ENCODE measurements at regions not wholly inside any gene's neighbourhood (a gene's known extent, or its start where the extent isn't known, plus 50 kb on each side); places are given as distances from the start of the nearest gene placed in this dataset.
A peak's percentile ranks its signal among the peaks of the same experiment; 100 is the strongest.

DNA sequence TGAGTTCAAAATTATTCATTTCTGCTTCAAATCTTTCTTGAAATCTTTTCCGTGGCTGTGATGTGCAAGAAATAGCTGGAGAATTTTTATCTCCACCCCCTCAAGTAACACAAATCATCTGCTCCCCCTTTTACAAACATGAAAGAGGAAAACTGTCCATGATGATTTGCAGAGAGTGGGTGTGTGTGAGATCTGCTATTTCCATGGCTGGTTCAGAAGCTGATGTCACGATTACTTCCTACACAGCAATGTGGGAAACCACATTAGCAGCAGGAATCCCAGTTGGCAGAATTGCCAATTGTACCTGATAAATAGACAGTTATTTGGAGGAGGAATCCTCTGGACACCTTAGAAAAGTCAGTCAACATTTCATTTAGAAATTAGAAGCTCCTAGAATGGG, 75.2 kb upstream of the GRM7 start:
- H3K4me1 ChIP-seq (ENCODE audit: control insufficient read depth in 2 of 2, insufficient read depth in 1 of 2, low read depth in 1 of 2, low read length in 2 of 2), result no peaks in the 10 kb centered on the region
- H3K14ac ChIP-seq (ENCODE audit: low read length), result no peak overlapping the region
- H2AK5ac ChIP-seq (ENCODE audit: low read depth, low read length), result no peak overlapping the region
- H2BK15ac ChIP-seq (ENCODE audit: low read length), result no peak overlapping the region
- H3K9ac ChIP-seq (ENCODE audit: low read depth, low read length, poor library complexity), result no peak overlapping the region
- H3K4me3 ChIP-seq (ENCODE audit: low read length in 2 of 2), result no peak overlapping the region
- H3K27me3 ChIP-seq (ENCODE audit: control insufficient read depth in 3 of 3, insufficient read depth in 3 of 3, low read depth in 1 of 3, low read length in 3 of 3), result no peaks in the 10 kb centered on the region
- no CpG with 5 or more reads among the region's 2 CpGs for WGBS, 2 donors (ENCODE audit: extremely low coverage in 2 of 2, insufficient read length in 2 of 2, insufficient replicate concordance in 1 of 2)
- no peak overlapping the region for H3K27ac ChIP-seq (replicated peaks; ENCODE audit: low read length)
- H3K9me3 ChIP-seq (replicated peaks in 1 of 2; ENCODE audit: control insufficient read depth in 2 of 2, insufficient read depth in 1 of 2, low read depth in 1 of 2, low read length in 2 of 2), result no peaks in the 10 kb centered on the region
- no peaks in the 10 kb centered on the region for H3K36me3 ChIP-seq (replicated peaks in 1 of 2; ENCODE audit: control insufficient read depth in 2 of 2, insufficient read depth in 2 of 2, low read length in 2 of 2)
- no peak overlapping the region for H3K4ac ChIP-seq (ENCODE audit: low read length)
- H3K79me1 ChIP-seq (ENCODE audit: low read depth, low read length), result no peaks in the 10 kb centered on the region
- no peak for DNase-seq (ENCODE audit: low spot score)
- no peak overlapping the region for H4K8ac ChIP-seq (ENCODE audit: low read depth, low read length)
- no peak overlapping the region for H2BK5ac ChIP-seq (ENCODE audit: low read length)
- H3K18ac ChIP-seq (ENCODE audit: low read length), result no peak overlapping the region
- H3K23ac ChIP-seq (ENCODE audit: low read depth, low read length, poor library complexity), result no peak overlapping the region
- no peak overlapping the region for H2BK120ac ChIP-seq (ENCODE audit: low read depth, low read length)
- no peak overlapping the region for H3K4me2 ChIP-seq (ENCODE audit: insufficient read depth, low read length, poor library complexity, severe bottlenecking)
- H2AFZ ChIP-seq (ENCODE audit: low read length), result no peak overlapping the region
- no peak overlapping the region for H2BK12ac ChIP-seq (ENCODE audit: low read length)
- no peak overlapping the region for H4K91ac ChIP-seq (ENCODE audit: low read depth, low read length, poor library complexity)

DNA sequence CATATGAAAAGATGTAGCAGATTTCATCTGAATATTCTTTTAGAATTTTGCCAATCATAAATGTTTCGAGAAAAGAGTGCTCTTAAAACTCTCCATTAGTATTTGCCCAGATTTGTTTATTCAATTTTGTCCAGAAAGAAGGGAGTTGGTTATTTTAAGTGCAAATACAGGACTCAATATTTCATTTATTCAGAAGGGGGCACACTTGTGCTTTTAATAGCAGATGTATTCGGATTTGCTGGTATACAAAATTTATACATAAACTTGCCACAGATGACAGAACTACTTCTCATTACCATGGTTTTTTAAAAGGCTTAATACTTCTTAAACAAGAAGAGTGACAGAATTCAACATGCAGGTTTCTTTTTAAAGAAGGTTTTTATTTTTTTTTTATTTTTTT, 69.8 kb upstream of the GRM7 start:
- Histone ChIP-seq H2BK5ac (ENCODE audit: low read length) (no peak overlapping the region), H2BK15ac (ENCODE audit: low read length) (no peak overlapping the region), H3K4me1 (ENCODE audit: control insufficient read depth in 2 of 2, insufficient read depth in 1 of 2, low read depth in 1 of 2, low read length in 2 of 2) (no peaks in the 10 kb centered on the region), H3K79me1 (ENCODE audit: low read depth, low read length) (no peaks in the 10 kb centered on the region), H2AFZ (ENCODE audit: low read length) (no peak overlapping the region), H3K18ac (ENCODE audit: low read length) (no peak overlapping the region), H3K27ac (replicated peaks; ENCODE audit: low read length) (no peak overlapping the region), H2AK5ac (ENCODE audit: low read depth, low read length) (no peak overlapping the region), H3K4ac (ENCODE audit: low read length) (no peak overlapping the region), H3K36me3 (replicated peaks in 1 of 2; ENCODE audit: control insufficient read depth in 2 of 2, insufficient read depth in 2 of 2, low read length in 2 of 2) (no peaks in the 10 kb centered on the region), H3K23ac (ENCODE audit: low read depth, low read length, poor library complexity) (no peak overlapping the region), H2BK12ac (ENCODE audit: low read length) (no peak overlapping the region), H3K9ac (ENCODE audit: low read depth, low read length, poor library complexity) (no peak overlapping the region), H4K8ac (ENCODE audit: low read depth, low read length) (no peak overlapping the region), H3K27me3 (ENCODE audit: control insufficient read depth in 3 of 3, insufficient read depth in 3 of 3, low read depth in 1 of 3, low read length in 3 of 3) (no peaks in the 10 kb centered on the region), H3K14ac (ENCODE audit: low read length) (no peak overlapping the region), H4K91ac (ENCODE audit: low read depth, low read length, poor library complexity) (no peak overlapping the region), H3K4me2 (ENCODE audit: insufficient read depth, low read length, poor library complexity, severe bottlenecking) (no peak overlapping the region), H3K9me3 (replicated peaks in 1 of 2; ENCODE audit: control insufficient read depth in 2 of 2, insufficient read depth in 1 of 2, low read depth in 1 of 2, low read length in 2 of 2) (no peaks in the 10 kb centered on the region), H3K4me3 (ENCODE audit: low read length in 2 of 2) (no peak overlapping the region), H2BK120ac (ENCODE audit: low read depth, low read length) (no peak overlapping the region)
- no CpG with 5 or more reads among the region's 2 CpGs for WGBS, 2 donors (ENCODE audit: extremely low coverage in 2 of 2, insufficient read length in 2 of 2, insufficient replicate concordance in 1 of 2)
- no peak for DNase-seq (ENCODE audit: low spot score)

- Histone ChIP-seq H3K36me3 (replicated peaks in 1 of 2; ENCODE audit: control insufficient read depth in 2 of 2, insufficient read depth in 2 of 2, low read length in 2 of 2) (no peaks in the 10 kb centered on the region), H2BK120ac (ENCODE audit: low read depth, low read length) (no peak overlapping the region), H3K18ac (ENCODE audit: low read length) (no peak overlapping the region), H3K4me1 (ENCODE audit: control insufficient read depth in 2 of 2, insufficient read depth in 1 of 2, low read depth in 1 of 2, low read length in 2 of 2) (no peaks in the 10 kb centered on the region), H3K79me1 (ENCODE audit: low read depth, low read length) (no peaks in the 10 kb centered on the region), H2AK5ac (ENCODE audit: low read depth, low read length) (no peak overlapping the region), H3K14ac (ENCODE audit: low read length) (no peak overlapping the region), H3K4me2 (ENCODE audit: insufficient read depth, low read length, poor library complexity, severe bottlenecking) (no peak overlapping the region), H3K4me3 (ENCODE audit: low read length in 2 of 2) (no peak overlapping the region), H3K27me3 (ENCODE audit: control insufficient read depth in 3 of 3, insufficient read depth in 3 of 3, low read depth in 1 of 3, low read length in 3 of 3) (no peaks in the 10 kb centered on the region), H3K23ac (ENCODE audit: low read depth, low read length, poor library complexity) (no peak overlapping the region), H4K8ac (ENCODE audit: low read depth, low read length) (no peak overlapping the region), H3K9me3 (replicated peaks in 1 of 2; ENCODE audit: control insufficient read depth in 2 of 2, insufficient read depth in 1 of 2, low read depth in 1 of 2, low read length in 2 of 2) (no peaks in the 10 kb centered on the region), H3K9ac (ENCODE audit: low read depth, low read length, poor library complexity) (no peak overlapping the region), H3K4ac (ENCODE audit: low read length) (no peak overlapping the region), H2AFZ (ENCODE audit: low read length) (no peak overlapping the region), H2BK15ac (ENCODE audit: low read length) (no peak overlapping the region), H2BK12ac (ENCODE audit: low read length) (peak overlapping the region; percentile 10), H2BK5ac (ENCODE audit: low read length) (no peak overlapping the region), H4K91ac (ENCODE audit: low read depth, low read length, poor library complexity) (no peak overlapping the region), H3K27ac (replicated peaks; ENCODE audit: low read length) (no peak overlapping the region)
- DNase-seq (ENCODE audit: low spot score), result peak; percentile 3
- no CpG with 5 or more reads among the region's 6 CpGs for WGBS, 2 donors (ENCODE audit: extremely low coverage in 2 of 2, insufficient read length in 2 of 2, insufficient replicate concordance in 1 of 2)
Observed at GRCh38 chr3:6799264-6799915, 61.5 kb upstream of the GRM7 start.

GRCh38 chr3:6803619-6804018, 57.3 kb upstream of the GRM7 start:
- no peak overlapping the region for H4K8ac ChIP-seq (ENCODE audit: low read depth, low read length)
- H3K27ac ChIP-seq (replicated peaks; ENCODE audit: low read length), result no peak overlapping the region
- H2BK15ac ChIP-seq (ENCODE audit: low read length), result no peak overlapping the region
- no peak overlapping the region for H2BK5ac ChIP-seq (ENCODE audit: low read length)
- H3K36me3 ChIP-seq (replicated peaks in 1 of 2; ENCODE audit: control insufficient read depth in 2 of 2, insufficient read depth in 2 of 2, low read length in 2 of 2), result no peaks in the 10 kb centered on the region
- H3K4me1 ChIP-seq (ENCODE audit: control insufficient read depth in 2 of 2, insufficient read depth in 1 of 2, low read depth in 1 of 2, low read length in 2 of 2), result no peaks in the 10 kb centered on the region
- H3K4me3 ChIP-seq (ENCODE audit: low read length in 2 of 2), result no peak overlapping the region
- H2AFZ ChIP-seq (ENCODE audit: low read length), result no peak overlapping the region
- no peak overlapping the region for H3K14ac ChIP-seq (ENCODE audit: low read length)
- H3K27me3 ChIP-seq (ENCODE audit: control insufficient read depth in 3 of 3, insufficient read depth in 3 of 3, low read depth in 1 of 3, low read length in 3 of 3), result no peaks in the 10 kb centered on the region
- no peak overlapping the region for H3K18ac ChIP-seq (ENCODE audit: low read length)
- H2AK5ac ChIP-seq (ENCODE audit: low read depth, low read length), result no peak overlapping the region
- H3K4me2 ChIP-seq (ENCODE audit: insufficient read depth, low read length, poor library complexity, severe bottlenecking), result no peak overlapping the region
- H3K23ac ChIP-seq (ENCODE audit: low read depth, low read length, poor library complexity), result no peak overlapping the region
- no peak overlapping the region for H2BK120ac ChIP-seq (ENCODE audit: low read depth, low read length)
- no peak overlapping the region for H4K91ac ChIP-seq (ENCODE audit: low read depth, low read length, poor library complexity)
- no peaks in the 10 kb centered on the region for H3K9me3 ChIP-seq (replicated peaks in 1 of 2; ENCODE audit: control insufficient read depth in 2 of 2, insufficient read depth in 1 of 2, low read depth in 1 of 2, low read length in 2 of 2)
- no peak overlapping the region for H3K4ac ChIP-seq (ENCODE audit: low read length)
- no peaks in the 10 kb centered on the region for H3K79me1 ChIP-seq (ENCODE audit: low read depth, low read length)
- no peak for DNase-seq (ENCODE audit: low spot score)
- no peak overlapping the region for H3K9ac ChIP-seq (ENCODE audit: low read depth, low read length, poor library complexity)
- no CpG with 5 or more reads among the region's 3 CpGs for WGBS, 2 donors (ENCODE audit: extremely low coverage in 2 of 2, insufficient read length in 2 of 2, insufficient replicate concordance in 1 of 2)
- H2BK12ac ChIP-seq (ENCODE audit: low read length), result no peak overlapping the region
